Activated naive CD8-positive, alpha-beta T cell treated with anti-CD3 and anti-CD28 coated beads, Interleukin-2, amount 10 ng/mL, durations not matched to agents 7 days and 5 days (primary cell): ENCODE measurements at regions not wholly inside any gene's neighbourhood (a gene's known extent, or its start where the extent isn't known, plus 50 kb on each side); places are given as distances from the start of the nearest gene placed in this dataset.

Experiments
- ATAC-seq: fragments of 150-1000 bp; cut with Tn5 transposase; one replicate; pipeline ENCODE4 v1.10.0; 2021; ENCODE audit warnings: low read depth, moderate library complexity
- POLR2A ChIA-PET: fragments of 350-600 bp; sonication (Branson Sonifier 250); formaldehyde crosslinking; loops from one replicate; lab custom pipeline; 2021; ENCODE audit warnings: antibody characterized with exemption; lab: Charles Lee
- DNase-seq: peaks from one replicate; pipeline ENCODE4 v3.0.0; 2021
- H3K27ac Mint-ChIP-seq: one replicate; pipeline ENCODE4 v1.8.0; 2022; ENCODE audit warnings: mild to moderate bottlenecking, mixed read lengths
- H3K27me3 Mint-ChIP-seq: one replicate; pipeline ENCODE4 v1.8.0; 2022; ENCODE audit warnings: mild to moderate bottlenecking, moderate library complexity, mixed read lengths
- H3K36me3 Mint-ChIP-seq: one replicate; pipeline ENCODE4 v1.8.0; 2021; ENCODE audit warnings: mild to moderate bottlenecking, mixed read lengths
- H3K4me1 Mint-ChIP-seq: one replicate; pipeline ENCODE4 v1.8.0; 2021; ENCODE audit warnings: mixed read lengths
- H3K4me3 Mint-ChIP-seq: one replicate; pipeline ENCODE4 v1.8.0; 2022; ENCODE audit warnings: mild to moderate bottlenecking, moderate library complexity, mixed read lengths
- H3K9me3 Mint-ChIP-seq: one replicate; pipeline ENCODE4 v1.8.0; 2021; ENCODE audit warnings: mixed read lengths

GRCh38 chr2:151175864-151176263, 85.8 kb downstream of the RBM43 start:
- no peaks in the 10 kb centered on the region for H3K9me3 Mint-ChIP-seq
- H3K4me1 Mint-ChIP-seq = no peaks in the 10 kb centered on the region
- POLR2A ChIA-PET = no interaction called here
- H3K27ac Mint-ChIP-seq = no peak overlapping the region
- H3K27me3 Mint-ChIP-seq = peaks cover 2% of the 10 kb centered on the region
- no peak overlapping the region for H3K4me3 Mint-ChIP-seq
- ATAC-seq (no peak), DNase-seq (no peak)
- H3K36me3 Mint-ChIP-seq = no peaks in the 10 kb centered on the region

- POLR2A ChIA-PET = no interaction called here
- no peaks in the 10 kb centered on the region for H3K36me3 Mint-ChIP-seq
- H3K9me3 Mint-ChIP-seq = no peaks in the 10 kb centered on the region
These were observed 87.5 kb downstream of the RBM43 start for GRCh38 chr2:151174127-151174526.

GRCh38 chr2:151171186-151171585, 90.5 kb downstream of the RBM43 start:
- ATAC-seq (no peak), DNase-seq (no peak)
- H3K27ac Mint-ChIP-seq = no peak overlapping the region
- no peaks in the 10 kb centered on the region for H3K9me3 Mint-ChIP-seq
- H3K27me3 Mint-ChIP-seq = peaks cover 2% of the 10 kb centered on the region
- no peaks in the 10 kb centered on the region for H3K36me3 Mint-ChIP-seq
- H3K4me3 Mint-ChIP-seq = no peak overlapping the region
- POLR2A ChIA-PET = no interaction called here
- H3K4me1 Mint-ChIP-seq = no peaks in the 10 kb centered on the region

More at GRCh38 chr2:151174127-151174526, 87.5 kb downstream of the RBM43 start:
- ATAC-seq (no peak), DNase-seq (no peak)
- Mint-ChIP-seq H3K4me1 (no peaks in the 10 kb centered on the region), H3K27me3 (peaks cover 2% of the 10 kb centered on the region), H3K4me3 (no peak overlapping the region), H3K27ac (no peak overlapping the region)

- no peaks in the 10 kb centered on the region for H3K36me3 Mint-ChIP-seq
- POLR2A ChIA-PET = no interaction called here
- H3K4me1 Mint-ChIP-seq = no peaks in the 10 kb centered on the region
- H3K4me3 Mint-ChIP-seq = no peak overlapping the region
- H3K9me3 Mint-ChIP-seq = no peaks in the 10 kb centered on the region
- no peak overlapping the region for H3K27ac Mint-ChIP-seq
- peaks cover 9% of the 10 kb centered on the region for H3K27me3 Mint-ChIP-seq
- ATAC-seq = no peak
- DNase-seq = no peak
These were observed 95.3 kb downstream of the RBM43 start for GRCh38 chr2:151166410-151166809.

- Mint-ChIP-seq H3K27ac (no peak overlapping the region), H3K4me3 (no peak overlapping the region), H3K27me3 (peaks cover 10% of the 10 kb centered on the region), H3K9me3 (no peaks in the 10 kb centered on the region), H3K36me3 (no peaks in the 10 kb centered on the region), H3K4me1 (no peaks in the 10 kb centered on the region)
- DNase-seq = no peak
- POLR2A ChIA-PET = no interaction called here
- ATAC-seq = no peak
These were observed 96.5 kb downstream of the RBM43 start for GRCh38 chr2:151165105-151165684.

- ATAC-seq = no peak
- Mint-ChIP-seq H3K9me3 (no peaks in the 10 kb centered on the region), H3K27me3 (peaks cover 10% of the 10 kb centered on the region), H3K27ac (no peak overlapping the region), H3K4me3 (no peak overlapping the region), H3K4me1 (no peaks in the 10 kb centered on the region), H3K36me3 (no peaks in the 10 kb centered on the region)
- DNase-seq = no peak
- POLR2A ChIA-PET = no interaction called here
These were observed 99.7 kb downstream of the RBM43 start for GRCh38 chr2:151161821-151162551.

GRCh38 chr2:151159109-151159662, 102.5 kb downstream of the RBM43 start:
- POLR2A ChIA-PET = no interaction called here
- H3K27me3 Mint-ChIP-seq = peaks cover 11% of the 10 kb centered on the region
- ATAC-seq (no peak), DNase-seq (no peak)
- no peaks in the 10 kb centered on the region for H3K9me3 Mint-ChIP-seq
- no peak overlapping the region for H3K4me3 Mint-ChIP-seq
- no peaks in the 10 kb centered on the region for H3K4me1 Mint-ChIP-seq
- H3K36me3 Mint-ChIP-seq = no peaks in the 10 kb centered on the region
- H3K27ac Mint-ChIP-seq = no peak overlapping the region

- no peak for DNase-seq
- Mint-ChIP-seq H3K36me3 (no peaks in the 10 kb centered on the region), H3K4me1 (no peaks in the 10 kb centered on the region), H3K27me3 (peaks cover 15% of the 10 kb centered on the region), H3K27ac (no peak overlapping the region), H3K9me3 (no peaks in the 10 kb centered on the region), H3K4me3 (no peak overlapping the region)
- POLR2A ChIA-PET = no interaction called here
- no peak for ATAC-seq
These were observed 104.5 kb downstream of the RBM43 start for GRCh38 chr2:151157000-151157735.

GRCh38 chr2:151156431-151156830, 105.2 kb downstream of the RBM43 start:
- no peak overlapping the region for H3K27ac Mint-ChIP-seq
- no peaks in the 10 kb centered on the region for H3K36me3 Mint-ChIP-seq
- DNase-seq = no peak
- no peak overlapping the region for H3K4me3 Mint-ChIP-seq
- no peaks in the 10 kb centered on the region for H3K9me3 Mint-ChIP-seq
- H3K4me1 Mint-ChIP-seq = no peaks in the 10 kb centered on the region
- POLR2A ChIA-PET = no interaction called here
- H3K27me3 Mint-ChIP-seq = peaks cover 14% of the 10 kb centered on the region
- no peak for ATAC-seq

- no peak overlapping the region for H3K4me3 Mint-ChIP-seq
- no peaks in the 10 kb centered on the region for H3K9me3 Mint-ChIP-seq
- POLR2A ChIA-PET = no interaction called here
- DNase-seq (no peak), ATAC-seq (no peak)
- no peak overlapping the region for H3K27ac Mint-ChIP-seq
- no peaks in the 10 kb centered on the region for H3K36me3 Mint-ChIP-seq
- H3K27me3 Mint-ChIP-seq = peaks cover 16% of the 10 kb centered on the region
- H3K4me1 Mint-ChIP-seq = no peaks in the 10 kb centered on the region
These were observed 108.1 kb downstream of the RBM43 start for GRCh38 chr2:151153601-151154000.

GRCh38 chr2:151150331-151151320, 111.0 kb downstream of the RBM43 start:
- Mint-ChIP-seq H3K27ac (no peak overlapping the region), H3K27me3 (peaks cover 11% of the 10 kb centered on the region), H3K4me1 (no peaks in the 10 kb centered on the region), H3K9me3 (no peaks in the 10 kb centered on the region), H3K36me3 (no peaks in the 10 kb centered on the region), H3K4me3 (no peak overlapping the region)
- POLR2A ChIA-PET = no interaction called here
- DNase-seq (no peak), ATAC-seq (no peak)

GRCh38 chr2:151138507-151138906, 123.2 kb downstream of the RBM43 start:
- no peak overlapping the region for H3K4me3 Mint-ChIP-seq
- H3K27me3 Mint-ChIP-seq = no peaks in the 10 kb centered on the region
- ATAC-seq (no peak), DNase-seq (no peak)
- H3K9me3 Mint-ChIP-seq = no peaks in the 10 kb centered on the region
- H3K36me3 Mint-ChIP-seq = no peaks in the 10 kb centered on the region
- POLR2A ChIA-PET = no interaction called here
- no peak overlapping the region for H3K27ac Mint-ChIP-seq
- H3K4me1 Mint-ChIP-seq = peaks cover 1% of the 10 kb centered on the region

- no peaks in the 10 kb centered on the region for H3K9me3 Mint-ChIP-seq
- POLR2A ChIA-PET = no interaction called here
- no peak overlapping the region for H3K27ac Mint-ChIP-seq
- H3K4me1 Mint-ChIP-seq = peaks cover 3% of the 10 kb centered on the region
- H3K36me3 Mint-ChIP-seq = no peaks in the 10 kb centered on the region
- DNase-seq (no peak), ATAC-seq (no peak)
- H3K4me3 Mint-ChIP-seq = no peak overlapping the region
- no peaks in the 10 kb centered on the region for H3K27me3 Mint-ChIP-seq
These were observed 124.1 kb downstream of the RBM43 start for GRCh38 chr2:151137526-151137925.
